COLO829 (cell line): ENCODE measurements at regions not wholly inside any gene's neighbourhood (a gene's known extent, or its start where the extent isn't known, plus 50 kb on each side); places are given as distances from the start of the nearest gene placed in this dataset.
A peak's percentile ranks its signal among the peaks of the same experiment; 100 is the strongest.
"Not testable (repeated sequence)": the region's sequence is repeated elsewhere in the genome, so short reads cannot be mapped to it uniquely, and the experiment has no call there.

Source experiments
- DNase-seq: peaks from one replicate; pipeline ENCODE4 v3.0.0; 2012; ENCODE audit warnings: low spot score

DNA sequence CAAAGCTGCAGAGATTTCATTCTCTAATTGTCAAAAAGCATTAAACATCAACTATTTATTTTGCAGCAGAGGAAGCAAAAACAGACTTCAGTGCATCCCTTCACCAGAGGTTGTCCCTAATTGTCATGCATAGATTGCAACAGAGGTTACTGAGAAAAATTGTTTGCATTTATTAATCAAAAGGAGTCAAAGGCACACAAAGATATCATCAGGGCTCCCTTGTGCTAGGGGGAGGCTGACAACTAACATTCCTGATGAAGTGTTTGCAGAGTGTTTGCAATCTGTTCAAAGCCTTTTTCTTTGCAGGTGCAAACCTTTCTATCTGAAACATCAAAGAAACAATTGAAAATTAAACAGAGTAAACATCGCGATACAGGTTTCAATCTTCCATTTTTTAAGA, 227.5 kb downstream of the TEX36 start:
- DNase-seq: no peak

DNA sequence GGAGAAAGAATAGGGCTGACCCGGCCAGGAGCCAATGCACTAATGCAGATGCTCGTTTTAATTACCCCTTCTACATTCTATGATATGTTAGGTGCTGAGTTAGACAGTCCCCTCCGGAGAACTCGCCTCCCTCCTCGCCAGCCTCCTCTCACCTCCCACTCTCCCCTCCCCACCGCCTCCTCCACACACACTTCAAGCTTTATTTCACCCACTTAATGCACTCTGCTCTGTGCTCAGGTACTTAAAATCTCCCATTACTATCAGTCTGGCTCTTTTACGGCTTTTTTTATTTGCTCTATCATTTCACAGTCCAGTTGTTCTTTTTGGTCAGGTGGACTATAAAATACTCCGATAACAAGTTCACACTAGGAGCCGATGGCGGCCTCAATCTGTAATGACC, 231.6 kb downstream of the TEX36 start:
- DNase-seq: no peak

DNA sequence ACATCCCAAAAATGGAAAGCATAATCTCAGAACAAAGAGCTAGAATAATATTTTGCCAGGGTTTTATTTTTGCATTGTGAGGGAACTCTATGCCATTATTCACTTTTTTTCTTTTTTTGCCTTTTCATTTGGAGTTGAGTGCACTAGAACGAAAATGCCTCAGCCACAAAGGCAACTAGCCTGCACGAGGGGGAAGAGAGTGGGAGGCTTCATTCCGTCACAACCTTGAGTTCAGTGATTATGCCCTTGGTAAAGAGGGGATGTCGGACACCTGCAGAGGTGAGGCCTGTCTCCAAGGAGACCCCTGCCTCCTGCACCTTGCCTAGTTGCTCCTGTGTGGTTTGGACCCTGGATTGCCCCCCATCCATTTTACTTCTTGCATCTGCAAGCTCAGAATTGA, 232.7 kb downstream of the TEX36 start:
- DNase-seq: no peak

DNA sequence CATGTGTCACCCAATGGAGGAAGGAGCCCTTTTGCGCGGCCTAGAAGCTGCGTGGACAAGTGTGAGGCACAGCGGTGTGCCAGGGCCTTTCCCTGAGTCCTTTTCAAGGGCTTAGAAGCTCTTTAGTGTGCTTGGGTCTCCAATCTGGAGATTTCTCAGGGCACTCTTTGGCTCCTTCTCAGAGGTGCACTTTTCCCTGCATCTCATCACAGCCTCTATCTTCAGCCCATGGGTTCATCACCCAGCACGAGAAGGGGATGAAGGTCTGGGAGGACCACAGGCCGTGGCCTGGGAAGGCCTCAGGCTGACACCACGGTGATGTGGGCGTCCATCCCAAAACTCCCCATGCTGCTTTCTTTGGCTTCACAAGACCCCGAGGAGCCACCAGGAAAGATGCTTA, 233.4 kb downstream of the TEX36 start:
- no peak for DNase-seq

DNA sequence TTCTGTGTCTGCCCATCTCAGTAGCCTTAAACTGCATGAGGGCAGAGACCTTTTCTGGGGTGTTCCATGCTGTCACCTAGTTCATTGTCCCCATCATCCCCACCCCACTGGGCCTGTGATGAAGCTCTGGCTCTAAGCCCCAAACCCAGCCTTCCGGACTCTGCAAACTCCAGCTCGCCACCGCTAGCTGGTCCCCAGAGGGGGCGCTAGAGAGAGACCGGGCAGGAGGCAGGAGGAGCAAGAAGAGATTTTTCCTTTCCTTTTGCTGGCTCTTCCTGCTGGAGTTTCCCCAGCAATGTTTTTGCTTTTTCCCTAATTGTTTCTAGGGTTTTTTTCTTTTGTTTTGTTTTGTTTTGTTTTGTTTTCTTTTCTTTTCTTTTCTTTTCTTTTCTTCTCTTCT, 234.4 kb downstream of the TEX36 start:
- DNase-seq: no peak

DNA sequence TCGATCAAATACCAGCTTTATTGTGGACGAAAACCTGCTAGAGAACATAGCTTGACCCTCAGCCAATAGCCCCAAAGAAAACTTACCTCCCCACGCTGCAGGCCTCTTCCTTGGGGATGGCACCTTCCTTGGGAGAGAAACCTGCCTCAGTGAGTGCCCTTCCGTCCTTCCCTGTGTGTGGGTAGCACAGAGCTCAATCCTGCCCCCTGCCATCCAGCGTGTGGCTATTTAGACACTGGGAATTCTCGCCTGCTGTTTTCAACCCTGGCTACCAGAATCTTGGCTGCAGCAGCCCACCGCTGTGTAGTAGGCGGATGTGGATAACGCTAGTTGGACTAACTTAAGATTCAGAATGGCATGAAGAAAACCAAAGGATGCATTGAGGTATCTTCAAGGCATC, 238.2 kb downstream of the TEX36 start:
- no peak for DNase-seq

DNA sequence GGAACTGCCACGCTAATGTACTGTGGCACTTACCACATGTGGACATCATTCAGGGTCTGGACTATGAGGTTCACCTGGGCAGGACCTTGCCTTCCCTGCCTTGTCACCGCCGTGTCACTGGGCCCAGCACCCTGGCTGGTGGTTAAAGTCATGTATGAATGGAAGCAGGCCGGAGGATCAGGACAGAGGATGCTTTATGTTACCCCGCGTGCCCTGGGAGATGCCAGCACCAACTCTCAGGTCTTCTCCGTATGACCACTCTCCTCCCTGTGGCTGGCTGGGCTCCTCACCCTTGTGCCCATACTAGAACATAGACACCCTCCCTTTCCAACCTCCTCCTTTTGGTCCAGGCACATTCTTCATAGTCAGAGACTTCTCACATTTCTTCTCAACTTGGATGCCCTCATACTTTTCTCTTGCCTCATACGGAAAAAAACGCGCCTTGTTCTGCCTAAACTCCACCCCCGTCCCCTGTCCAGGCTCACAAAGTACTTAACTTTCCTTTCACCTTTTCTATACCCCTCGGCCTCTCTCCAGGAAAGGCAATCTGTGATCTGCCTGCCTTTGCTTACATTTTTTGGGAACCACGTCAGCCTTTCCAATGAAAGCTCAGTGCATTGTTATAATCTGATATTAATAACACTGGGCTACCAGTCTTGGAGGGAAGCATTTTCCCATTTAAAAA, 240.0 kb downstream of the TEX36 start:
- no peak for DNase-seq

DNA sequence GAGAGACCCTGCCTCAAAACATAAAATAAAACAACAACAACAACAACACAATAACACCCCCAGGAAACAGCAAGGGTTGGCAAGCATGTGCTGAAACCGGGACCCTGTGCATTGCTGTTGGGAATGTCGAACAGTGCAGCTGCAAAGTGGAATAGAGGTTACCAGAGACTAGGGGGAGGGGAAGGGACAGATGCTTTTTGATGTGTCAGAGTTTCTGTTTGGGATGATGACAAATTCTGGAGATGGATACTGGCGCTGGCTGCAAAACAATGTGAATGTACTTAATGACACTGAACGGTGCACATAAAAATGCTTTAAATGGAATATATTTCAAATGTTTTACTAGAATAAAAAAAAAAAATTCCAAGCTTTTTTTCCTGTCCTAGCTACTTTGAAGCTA, 241.8 kb downstream of the TEX36 start:
- DNase-seq: no peak

DNA sequence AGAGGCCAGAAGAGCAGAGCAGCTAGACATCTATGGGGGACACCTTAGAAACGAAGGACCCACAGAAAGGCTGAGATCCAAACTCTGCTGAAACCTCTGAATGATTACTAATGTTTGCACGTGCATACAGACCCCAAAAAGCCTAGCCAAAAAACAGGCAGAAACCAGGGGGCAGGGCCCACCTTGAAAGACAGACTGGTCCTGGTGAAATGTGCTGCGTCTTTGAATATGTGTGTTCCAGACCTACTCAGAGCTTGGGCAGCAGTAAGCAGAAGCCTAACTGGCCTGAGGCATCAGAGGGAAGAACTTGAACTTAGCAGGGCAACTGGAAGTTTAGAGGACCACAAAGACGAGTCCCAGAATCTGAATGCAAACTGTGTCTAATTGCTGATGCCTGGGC, 251.8 kb downstream of the TEX36 start:
- DNase-seq: no peak

DNA sequence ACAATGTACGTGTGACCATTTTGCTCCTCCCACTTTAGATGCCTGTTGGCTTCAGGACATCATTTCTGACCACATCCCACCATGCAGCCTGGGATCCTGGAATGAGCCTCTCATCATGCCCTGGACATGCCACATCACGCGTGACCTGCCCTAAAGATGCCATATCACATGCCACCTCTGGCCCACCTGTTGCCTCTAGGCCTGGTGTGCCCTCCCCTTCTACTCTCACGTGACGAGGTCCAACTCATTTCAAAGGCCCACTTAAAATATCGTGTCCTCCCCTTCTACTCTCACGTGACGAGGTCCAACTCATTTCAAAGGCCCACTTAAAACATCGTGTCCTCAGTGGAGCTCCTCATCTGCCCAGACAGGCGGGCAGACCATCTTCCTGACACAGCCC, 254.9 kb downstream of the TEX36 start:
- DNase-seq: no peak

DNA sequence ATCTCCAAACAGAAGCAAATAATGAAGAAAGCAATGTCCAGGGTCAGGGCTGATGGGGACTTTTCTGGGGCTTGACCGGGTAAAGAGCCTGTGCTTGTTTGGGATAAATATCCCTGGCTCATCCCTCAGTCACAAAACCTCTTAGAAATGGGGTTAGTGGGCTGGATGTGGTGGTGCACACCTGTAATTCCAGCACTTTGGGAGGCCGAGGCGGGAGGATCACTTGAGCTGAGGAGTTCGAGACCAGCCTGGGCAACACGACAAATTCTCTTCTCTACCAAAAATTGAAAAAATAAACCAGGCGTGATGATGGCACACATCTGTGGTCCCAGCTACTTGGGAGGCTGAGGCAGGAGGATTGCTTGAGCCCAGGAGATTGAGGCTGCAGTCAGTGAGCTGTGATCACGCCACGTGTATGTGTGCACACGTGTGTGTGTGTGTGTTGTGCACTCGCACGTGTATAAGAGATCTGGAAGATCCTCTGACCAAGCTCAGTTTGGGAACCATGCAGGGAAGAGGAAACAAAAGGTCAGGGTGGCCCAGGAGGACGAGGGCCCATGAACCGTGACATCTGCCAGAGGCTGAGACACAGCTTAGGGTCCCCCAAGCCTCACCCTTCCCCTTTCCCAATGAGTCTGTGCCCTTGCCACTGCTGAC, 258.6 kb downstream of the TEX36 start:
- no peak for DNase-seq

DNA sequence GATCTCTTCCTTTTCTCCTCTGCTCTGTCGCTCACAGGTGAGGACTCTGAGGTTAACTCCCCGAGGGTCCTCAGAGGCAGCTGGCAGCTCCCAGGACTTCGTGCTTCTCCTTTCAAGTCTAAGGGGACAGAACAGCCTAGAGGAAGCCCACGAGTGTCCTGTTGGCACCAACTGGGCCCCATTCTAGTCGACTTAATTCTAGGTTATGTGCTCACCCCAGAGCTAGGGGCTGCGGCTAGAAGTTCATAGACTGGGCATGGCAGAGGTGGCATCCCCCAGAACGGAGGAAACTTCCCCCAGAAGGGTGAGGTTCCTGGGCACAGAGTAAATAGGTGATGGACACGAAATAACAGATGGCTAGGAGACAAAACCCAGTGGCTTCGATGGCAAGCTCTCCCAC, 259.4 kb downstream of the TEX36 start:
- DNase-seq: no peak

DNA sequence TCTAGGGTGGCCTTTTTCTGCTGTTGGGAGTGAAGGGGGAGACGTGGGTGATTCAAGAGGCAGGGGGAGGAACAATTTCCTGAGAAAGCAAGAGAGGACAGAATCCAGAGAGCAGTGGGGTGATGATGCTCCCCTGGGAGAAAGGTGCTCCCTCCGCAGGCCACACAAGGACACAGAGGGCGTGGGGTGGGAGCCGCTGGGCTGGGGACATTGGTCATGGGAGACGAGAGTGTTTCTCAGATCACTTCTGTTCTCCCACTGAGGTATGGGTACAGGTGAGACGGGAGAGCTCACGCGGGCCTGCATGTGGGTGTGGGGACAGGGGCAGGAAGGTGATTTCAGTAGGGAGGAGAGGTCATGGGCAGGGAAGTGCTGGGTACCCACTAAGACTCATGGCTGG, 259.5 kb upstream of the CTBP2 start:
- DNase-seq: no peak

DNA sequence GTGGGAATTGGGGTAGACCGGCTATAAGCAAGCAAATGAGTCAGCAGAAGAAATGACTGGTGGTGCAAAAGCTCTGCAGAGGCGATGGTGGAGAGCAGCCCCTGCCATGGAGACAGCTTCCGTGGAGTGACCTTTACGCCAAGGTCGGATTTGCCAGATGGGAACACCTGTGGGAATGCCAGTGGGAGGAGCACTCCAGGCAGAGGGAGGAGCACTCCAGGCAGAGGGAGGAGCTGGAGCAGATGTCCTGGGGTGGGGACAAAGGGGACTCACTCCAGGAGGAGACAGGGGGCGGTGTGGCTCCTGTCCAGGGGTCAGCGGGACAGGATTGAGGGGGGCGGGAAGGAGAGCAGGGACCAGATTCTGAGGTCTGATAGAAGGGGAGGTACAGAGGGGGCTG, 258.8 kb upstream of the CTBP2 start:
- no peak for DNase-seq

DNA sequence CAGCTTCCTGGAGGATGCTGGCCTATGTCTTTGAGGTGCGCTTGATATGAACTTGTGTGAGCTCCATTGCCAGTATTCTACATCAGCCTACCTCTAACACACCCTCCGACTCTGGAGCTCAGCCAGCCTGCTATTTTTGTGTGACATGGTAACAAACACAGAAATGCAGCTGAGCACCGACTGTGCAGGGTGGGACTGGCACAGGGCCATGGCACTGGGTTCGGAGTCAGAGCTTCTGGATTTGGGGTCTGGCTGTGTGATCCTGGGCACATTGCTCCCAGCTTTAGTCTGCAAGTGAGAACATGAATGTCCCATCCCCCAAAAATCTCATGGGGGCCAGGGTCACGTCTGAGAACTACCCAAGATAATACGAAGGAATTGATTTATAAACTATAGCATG, 257.2 kb upstream of the CTBP2 start:
- DNase-seq: no peak

DNA sequence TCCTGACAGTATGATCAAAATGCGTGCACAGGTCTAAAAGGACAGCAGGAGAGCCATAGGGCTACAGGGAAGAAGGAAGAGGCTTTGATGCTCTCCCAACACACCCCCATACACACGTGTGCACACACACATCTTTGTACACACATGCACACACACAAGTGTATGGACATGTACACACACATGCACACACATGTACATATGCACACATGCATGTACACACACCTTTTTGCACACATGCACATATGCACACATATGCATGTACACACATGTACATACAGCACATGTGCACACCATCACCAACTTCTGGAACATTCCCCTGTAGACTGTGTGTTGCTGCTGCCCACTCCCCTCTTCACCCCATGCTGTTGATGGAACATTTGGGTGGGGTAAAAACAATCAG, 255.6 kb upstream of the CTBP2 start:
- DNase-seq: no peak

DNA sequence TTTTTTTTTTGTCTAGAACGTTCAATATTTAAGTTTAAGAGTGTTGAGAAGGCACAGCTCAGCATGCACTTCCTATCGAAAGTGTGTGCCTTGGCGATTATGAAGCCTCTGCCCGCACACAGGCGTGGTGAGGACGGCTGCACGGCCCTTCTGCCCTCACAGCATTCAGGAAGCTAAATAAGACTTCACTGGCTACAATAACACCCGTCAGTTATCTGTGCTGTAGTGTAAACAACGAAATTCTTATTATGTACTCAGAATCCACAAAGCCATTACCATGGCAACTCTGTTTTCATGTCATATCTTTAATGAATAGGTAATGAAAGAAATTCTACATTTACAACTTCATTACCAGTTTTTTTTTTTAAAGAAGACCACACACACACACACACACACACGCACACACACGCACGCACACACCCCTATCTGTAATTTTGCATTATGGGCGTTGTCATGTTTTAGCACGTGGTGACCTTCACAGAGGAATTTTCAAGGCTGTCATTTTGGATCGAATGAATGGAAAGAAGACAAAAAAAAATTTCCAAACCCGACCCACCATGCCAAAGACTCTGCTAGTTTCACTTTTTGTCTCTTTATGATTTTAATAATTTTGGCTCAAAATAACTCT, 254.8 kb upstream of the CTBP2 start:
- no peak for DNase-seq

DNA sequence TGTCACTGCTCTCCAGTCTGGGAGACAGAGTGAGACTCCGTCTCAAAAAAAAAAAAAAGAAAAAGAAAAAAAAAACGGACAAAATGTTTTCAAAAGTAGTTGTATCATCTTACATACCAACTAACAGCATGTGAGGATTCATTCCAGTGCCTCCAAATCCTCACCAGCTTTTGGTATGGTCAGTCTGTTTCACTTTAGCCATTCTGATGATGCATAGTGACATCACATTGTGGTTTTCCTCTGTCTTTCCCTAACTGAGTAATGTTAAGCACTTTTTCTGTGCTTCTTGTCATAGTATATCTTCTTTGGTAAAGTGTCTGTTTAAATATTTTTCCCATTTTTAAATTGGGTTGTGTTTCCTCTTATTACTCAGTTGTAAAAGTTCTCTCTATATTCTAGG, 251.4 kb upstream of the CTBP2 start:
- DNase-seq: peak; percentile 5

DNA sequence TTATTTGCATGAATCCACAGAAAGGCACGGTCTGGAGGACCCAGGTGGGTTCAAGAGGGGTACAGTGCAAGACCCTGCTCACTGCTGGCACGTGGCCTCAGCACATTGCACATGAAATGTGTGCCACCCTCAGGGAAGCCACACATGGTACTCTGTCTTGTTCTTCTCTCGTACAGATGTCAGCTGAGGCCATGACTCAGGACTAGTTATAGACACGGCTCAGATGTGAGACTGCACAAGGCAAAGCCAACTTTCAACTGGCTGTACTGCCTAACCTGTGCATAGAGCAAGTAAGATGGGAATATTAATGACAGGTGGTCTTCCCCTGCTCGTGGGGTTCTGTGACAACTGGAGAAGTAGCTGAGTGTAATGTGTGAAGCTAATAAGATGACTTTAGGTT, 249.4 kb upstream of the CTBP2 start:
- DNase-seq: no peak

DNA sequence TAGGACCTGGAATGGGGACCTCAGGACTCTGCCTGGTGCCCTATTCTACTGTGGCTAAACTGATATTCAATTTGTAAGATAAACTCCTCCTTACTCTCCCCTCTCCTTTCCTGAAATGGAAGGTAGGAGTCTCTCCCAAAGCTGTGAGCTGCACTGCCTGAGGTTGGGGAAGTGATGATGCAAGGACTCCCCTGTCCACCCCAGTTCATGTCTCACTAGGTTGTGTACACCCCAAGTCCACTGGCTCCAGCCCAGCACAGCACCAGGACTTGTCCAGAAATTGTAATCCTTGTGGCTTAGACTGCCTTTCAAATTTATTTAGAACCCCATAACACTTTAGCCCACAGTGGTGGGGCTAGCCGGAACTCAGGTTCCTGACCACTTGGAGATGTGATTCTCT, 247.2 kb upstream of the CTBP2 start:
- DNase-seq: no peak

DNA sequence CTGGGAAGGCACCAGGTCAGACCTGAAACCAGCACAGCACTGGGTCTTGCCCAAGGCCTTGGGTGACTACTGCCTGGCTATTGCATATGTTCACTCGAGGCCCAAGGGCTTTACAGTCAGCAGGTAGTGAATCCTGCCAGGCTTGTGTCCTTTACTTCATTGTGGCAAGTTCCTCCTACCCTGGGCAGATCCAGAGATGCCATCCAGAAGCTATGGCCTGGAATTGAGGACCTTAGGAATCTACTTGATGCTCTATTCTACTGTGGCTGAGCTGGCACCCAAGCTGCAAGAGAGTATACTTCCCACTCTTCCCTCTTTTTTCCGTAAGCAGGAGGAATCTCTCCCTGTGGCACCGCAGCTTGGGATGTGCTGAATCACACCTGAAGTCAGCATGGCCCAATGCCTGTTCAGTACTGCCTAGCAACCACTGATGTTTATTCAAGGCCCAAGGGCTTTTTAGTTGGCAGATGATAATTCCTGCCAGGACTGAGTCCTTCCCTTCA, 246.7 kb upstream of the CTBP2 start:
- no peak for DNase-seq

DNA sequence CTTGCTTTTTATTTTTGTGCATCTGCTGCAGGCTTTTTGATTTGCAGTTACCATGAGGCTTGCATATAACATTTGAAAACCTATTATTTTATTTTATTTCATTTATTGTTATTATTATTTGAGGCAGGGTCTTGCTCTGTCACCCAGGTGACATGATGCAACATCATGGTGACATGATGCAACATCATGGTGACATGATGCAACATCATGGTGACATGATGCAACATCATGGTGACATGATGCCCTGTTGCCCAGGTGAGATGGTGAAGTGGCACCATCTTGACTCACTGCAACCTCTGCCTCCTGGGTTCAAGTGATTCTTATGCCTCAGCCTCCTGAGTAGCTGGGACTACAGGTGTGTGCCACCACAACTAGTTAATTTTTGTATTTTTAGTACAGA, 244.5 kb upstream of the CTBP2 start:
- DNase-seq: not testable (repeated sequence)

DNA sequence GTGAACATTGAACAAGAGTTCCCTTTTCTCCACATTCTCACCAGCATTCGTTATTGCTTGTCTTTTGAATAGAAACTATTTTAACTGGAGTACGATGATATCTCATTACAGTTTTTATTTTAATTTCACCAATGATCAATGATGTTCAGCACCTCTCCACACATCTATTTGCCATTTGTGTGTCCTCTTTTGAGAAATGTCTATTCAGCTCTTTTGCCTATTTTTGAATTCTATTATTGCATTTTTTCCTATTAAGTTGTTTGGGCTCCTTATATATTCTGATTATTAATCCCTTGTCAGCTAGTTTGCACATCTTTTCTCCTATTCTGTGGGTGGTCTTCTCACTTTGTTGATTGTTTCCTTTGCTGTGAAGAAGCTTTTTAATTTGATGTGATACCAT, 241.1 kb upstream of the CTBP2 start:
- DNase-seq: no peak

DNA sequence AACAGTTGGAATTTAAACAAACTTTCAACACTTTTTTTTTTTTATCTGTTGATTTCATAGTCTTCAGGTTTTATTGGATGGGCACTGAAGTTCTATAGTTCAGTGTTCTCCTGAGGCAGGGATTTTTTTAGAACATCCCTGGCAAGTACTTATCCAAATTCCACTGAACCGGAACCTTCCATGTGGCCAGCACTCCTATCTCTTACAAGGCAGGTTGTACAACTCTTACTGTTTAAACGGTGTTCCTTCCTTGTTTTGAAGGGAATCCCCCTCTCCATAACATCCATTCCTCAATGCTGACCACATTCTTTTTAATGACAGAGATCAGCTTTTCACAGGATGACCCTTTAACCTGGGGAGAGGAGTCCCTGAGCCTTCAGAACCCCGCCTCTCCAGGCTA, 238.9 kb upstream of the CTBP2 start:
- DNase-seq: no peak
